Mesothelial cell of epicardium (in vitro differentiated cells): ENCODE measurements at regions not wholly inside any gene's neighbourhood (a gene's known extent, or its start where the extent isn't known, plus 50 kb on each side); places are given as distances from the start of the nearest gene placed in this dataset.
"Not testable (repeated sequence)": the region's sequence is repeated elsewhere in the genome, so short reads cannot be mapped to it uniquely, and the experiment has no call there.

Experiments
- DNase-seq, 2 experiments: peaks; one replicate each; pipeline ENCODE4 v3.0.0; 2021; ENCODE audit warnings: low spot score in 2 of 2; ENCODE audit not compliant: unreplicated experiment in 2 of 2
- H3K27ac Mint-ChIP-seq: 2 replicates; pipeline ENCODE4 v1.8.0; 2021; ENCODE audit warnings: mixed read lengths
- H3K27me3 Mint-ChIP-seq: 2 replicates; pipeline ENCODE4 v1.8.0; 2021; ENCODE audit warnings: low read depth, mixed read lengths
- H3K36me3 Mint-ChIP-seq: 2 replicates; pipeline ENCODE4 v1.8.0; 2021; ENCODE audit warnings: mixed read lengths
- H3K4me1 Mint-ChIP-seq: 2 replicates; pipeline ENCODE4 v1.8.0; 2021; ENCODE audit warnings: mixed read lengths
- H3K4me3 Mint-ChIP-seq: 2 replicates; pipeline ENCODE4 v1.8.0; 2021; ENCODE audit warnings: mild to moderate bottlenecking, moderate library complexity, mixed read lengths
- H3K9me3 Mint-ChIP-seq: 2 replicates; pipeline ENCODE4 v1.8.0; 2021; ENCODE audit warnings: mixed read lengths
- TF ChIP-seq, protein P1 (sequence below): fragments of 200-600 bp; sonication (generic); IDR thresholded peaks from one replicate; pipeline ENCODE4 v1.5.0; 2021; ENCODE audit warnings: antibody characterized with exemption; ENCODE audit not compliant: unreplicated experiment

- Mint-ChIP-seq H3K4me1 (peaks cover 3% of the 10 kb centered on the region), H3K27ac (no peak overlapping the region), H3K9me3 (no peaks in the 10 kb centered on the region), H3K4me3 (no peak overlapping the region), H3K27me3 (no peaks in the 10 kb centered on the region), H3K36me3 (peaks cover under 1% of the 10 kb centered on the region)
- DNase-seq = no peak
- TF ChIP-seq, protein P1, sequence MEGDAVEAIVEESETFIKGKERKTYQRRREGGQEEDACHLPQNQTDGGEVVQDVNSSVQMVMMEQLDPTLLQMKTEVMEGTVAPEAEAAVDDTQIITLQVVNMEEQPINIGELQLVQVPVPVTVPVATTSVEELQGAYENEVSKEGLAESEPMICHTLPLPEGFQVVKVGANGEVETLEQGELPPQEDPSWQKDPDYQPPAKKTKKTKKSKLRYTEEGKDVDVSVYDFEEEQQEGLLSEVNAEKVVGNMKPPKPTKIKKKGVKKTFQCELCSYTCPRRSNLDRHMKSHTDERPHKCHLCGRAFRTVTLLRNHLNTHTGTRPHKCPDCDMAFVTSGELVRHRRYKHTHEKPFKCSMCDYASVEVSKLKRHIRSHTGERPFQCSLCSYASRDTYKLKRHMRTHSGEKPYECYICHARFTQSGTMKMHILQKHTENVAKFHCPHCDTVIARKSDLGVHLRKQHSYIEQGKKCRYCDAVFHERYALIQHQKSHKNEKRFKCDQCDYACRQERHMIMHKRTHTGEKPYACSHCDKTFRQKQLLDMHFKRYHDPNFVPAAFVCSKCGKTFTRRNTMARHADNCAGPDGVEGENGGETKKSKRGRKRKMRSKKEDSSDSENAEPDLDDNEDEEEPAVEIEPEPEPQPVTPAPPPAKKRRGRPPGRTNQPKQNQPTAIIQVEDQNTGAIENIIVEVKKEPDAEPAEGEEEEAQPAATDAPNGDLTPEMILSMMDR = no peak
Observed at GRCh38 chr4:151583157-151583914, 174.4 kb downstream of the FHIP1A start.

DNA sequence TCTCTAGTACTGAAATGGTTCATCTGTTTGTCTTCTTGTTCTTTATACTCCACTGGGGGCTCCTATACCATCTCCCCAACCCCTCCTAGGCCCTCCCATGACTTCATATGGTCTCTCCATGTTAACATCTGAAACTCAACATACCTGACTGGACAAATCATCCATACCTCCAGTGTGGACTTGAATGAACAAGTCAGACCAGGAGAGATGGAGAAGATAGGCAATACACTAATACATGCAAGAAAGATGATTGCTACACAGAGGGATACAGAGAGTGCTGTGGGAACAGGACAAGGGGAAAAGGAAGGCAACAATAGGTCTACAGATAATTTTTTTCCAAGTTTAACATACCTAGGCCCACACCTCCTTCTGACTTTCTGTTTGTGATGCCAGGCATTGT is 175.1 kb downstream of the FHIP1A start:
- Mint-ChIP-seq H3K36me3 (peaks cover 2% of the 10 kb centered on the region), H3K9me3 (no peaks in the 10 kb centered on the region), H3K4me3 (no peak overlapping the region), H3K27ac (no peak overlapping the region), H3K27me3 (no peaks in the 10 kb centered on the region), H3K4me1 (peaks cover 3% of the 10 kb centered on the region)
- TF ChIP-seq, protein P1 = no peak
- no peak for DNase-seq

GRCh38 chr4:151595629-151596028 is 165.2 kb downstream of the GATB start:
- peaks cover 16% of the 10 kb centered on the region for H3K9me3 Mint-ChIP-seq
- DNase-seq, H3K27ac Mint-ChIP-seq, H3K36me3 Mint-ChIP-seq, H3K4me3 Mint-ChIP-seq, H3K27me3 Mint-ChIP-seq: not testable (repeated sequence)
- peaks cover 11% of the 10 kb centered on the region for H3K4me1 Mint-ChIP-seq

GRCh38 chr4:151597691-151598090 is 163.1 kb downstream of the GATB start:
- peaks cover 23% of the 10 kb centered on the region for H3K9me3 Mint-ChIP-seq
- not testable (repeated sequence) for H3K27me3 Mint-ChIP-seq, DNase-seq, H3K4me3 Mint-ChIP-seq, H3K27ac Mint-ChIP-seq
- peaks cover 11% of the 10 kb centered on the region for H3K4me1 Mint-ChIP-seq
- peaks cover 21% of the 10 kb centered on the region for H3K36me3 Mint-ChIP-seq

- H3K4me1 Mint-ChIP-seq = peaks cover 11% of the 10 kb centered on the region
- H3K9me3 Mint-ChIP-seq = peaks cover 7% of the 10 kb centered on the region
- H3K27ac Mint-ChIP-seq = no peak overlapping the region
- no peak overlapping the region for H3K4me3 Mint-ChIP-seq
- H3K36me3 Mint-ChIP-seq = peaks cover 13% of the 10 kb centered on the region
- TF ChIP-seq, protein P1 = no peak
- DNase-seq = no peak
- no peaks in the 10 kb centered on the region for H3K27me3 Mint-ChIP-seq
Observed at GRCh38 chr4:151599863-151600262, 160.9 kb downstream of the GATB start.

GRCh38 chr4:151600432-151600831 is 160.4 kb downstream of the GATB start:
- TF ChIP-seq, protein P1 = no peak

DNA sequence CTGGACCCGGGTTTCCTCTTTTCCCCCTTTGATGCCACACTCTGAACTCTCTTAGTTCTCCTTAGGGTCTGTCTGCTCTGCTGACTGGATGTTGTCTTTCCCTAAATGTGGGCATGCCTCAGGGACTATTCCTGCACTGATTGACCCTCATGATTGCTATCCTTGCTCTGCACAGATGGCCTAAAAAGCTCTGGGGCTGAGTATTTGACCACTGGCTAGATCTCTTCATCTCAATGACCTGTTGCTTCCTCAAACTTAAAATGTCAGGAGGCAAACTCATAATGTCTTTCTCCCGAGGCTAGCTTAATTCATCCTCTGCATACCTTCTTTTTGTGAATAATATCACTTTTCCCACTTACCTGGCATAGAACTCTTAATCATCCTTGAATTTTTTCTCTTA is 157.4 kb downstream of the GATB start:
- no peak overlapping the region for H3K4me3 Mint-ChIP-seq
- DNase-seq = no peak
- H3K27me3 Mint-ChIP-seq = no peaks in the 10 kb centered on the region
- H3K9me3 Mint-ChIP-seq = peaks cover 7% of the 10 kb centered on the region
- H3K27ac Mint-ChIP-seq = no peak overlapping the region
- peaks cover 13% of the 10 kb centered on the region for H3K36me3 Mint-ChIP-seq
- peaks cover 13% of the 10 kb centered on the region for H3K4me1 Mint-ChIP-seq
- TF ChIP-seq, protein P1 = no peak

More at GRCh38 chr4:151600432-151600831, 160.4 kb downstream of the GATB start:
- H3K4me3 Mint-ChIP-seq = no peak overlapping the region
- H3K4me1 Mint-ChIP-seq = peaks cover 13% of the 10 kb centered on the region
- H3K27ac Mint-ChIP-seq = peak overlapping the region; percentile 40
- DNase-seq = no peak
- H3K9me3 Mint-ChIP-seq = peaks cover 7% of the 10 kb centered on the region
- no peaks in the 10 kb centered on the region for H3K27me3 Mint-ChIP-seq
- H3K36me3 Mint-ChIP-seq = peaks cover 13% of the 10 kb centered on the region
